ENCODE measurements at regions not wholly inside any gene's neighbourhood (a gene's known extent, or its start where the extent isn't known, plus 50 kb on each side); places are given as distances from the start of the nearest gene placed in this dataset.

GRCh38 chr5:125602184-125602583 is 821.0 kb upstream of the GRAMD2B start:
- TF ChIP-seq CTCF (IDR thresholded peaks at IDR 0.05) = no peak
- no peak for TF ChIP-seq POLR2A (IDR thresholded peaks at IDR 0.05)
- no peak for TF ChIP-seq POLR2AphosphoS5 (IDR thresholded peaks at IDR 0.05)

Data from suprapubic skin (tissue), 4 donors.